HPDE6-E6E7 (cell line): ENCODE measurements at regions not wholly inside any gene's neighbourhood (a gene's known extent, or its start where the extent isn't known, plus 50 kb on each side); places are given as distances from the start of the nearest gene placed in this dataset.

ENCODE experiments used
- DNase-seq: peaks from one replicate; pipeline ENCODE4 v3.0.0; 2011; ENCODE audit warnings: missing footprints; ENCODE audit errors: extremely low spot score

GRCh38 chr2:19456705-19457309, 98.4 kb upstream of the OSR1 start:
- no peak for DNase-seq

GRCh38 chr2:19454125-19454524, 95.7 kb upstream of the OSR1 start:
- DNase-seq = no peak

GRCh38 chr2:19442731-19443130, 84.3 kb upstream of the OSR1 start:
- no peak for DNase-seq

GRCh38 chr2:19439081-19439480, 80.7 kb upstream of the OSR1 start:
- no peak for DNase-seq

- DNase-seq = no peak
Observed at GRCh38 chr2:19435815-19436214, 77.4 kb upstream of the OSR1 start.

- no peak for DNase-seq
Observed at GRCh38 chr2:19434413-19434812, 76.0 kb upstream of the OSR1 start.

GRCh38 chr2:19426941-19427340, 68.5 kb upstream of the OSR1 start:
- DNase-seq = no peak

- DNase-seq = no peak
Observed at GRCh38 chr2:19426144-19426543, 67.7 kb upstream of the OSR1 start.

- DNase-seq = no peak
Observed at GRCh38 chr2:19425419-19425818, 67.0 kb upstream of the OSR1 start.

GRCh38 chr2:19419211-19419880, 60.9 kb upstream of the OSR1 start:
- DNase-seq = no peak

GRCh38 chr2:19416784-19417684, 58.6 kb upstream of the OSR1 start:
- DNase-seq = no peak

- DNase-seq = no peak
Observed at GRCh38 chr2:19416083-19416482, 57.7 kb upstream of the OSR1 start.

GRCh38 chr2:19409046-19409445, 50.6 kb upstream of the OSR1 start:
- no peak for DNase-seq

GRCh38 chr2:19408592-19408991, 50.2 kb upstream of the OSR1 start:
- DNase-seq = no peak
